H1 (cell line): ENCODE measurements at regions not wholly inside any gene's neighbourhood (a gene's known extent, or its start where the extent isn't known, plus 50 kb on each side); places are given as distances from the start of the nearest gene placed in this dataset.

Source experiments
- CTCF ChIA-PET: fragments of 300-600 bp; sonication (Branson Sonifier 250); formaldehyde crosslinking; loops from one replicate; lab custom pipeline; 2021; ENCODE audit not compliant: partially characterized antibody; lab: Charles Lee
- POLR2A ChIA-PET: fragments of 300-600 bp; sonication (Branson Sonifier 250); formaldehyde crosslinking; loops from one replicate; lab custom pipeline; 2021; ENCODE audit warnings: inconsistent platforms; ENCODE audit not compliant: partially characterized antibody; lab: Charles Lee
- DNase-seq, 2 experiments: peaks; one replicate each; pipeline versions ENCODE4 v3.0.0 to v3.0.0-alpha.2; 2010 to 2022; ENCODE audit warnings: low spot score in 2 of 2, low read depth in 1 of 2, mixed read lengths in 1 of 2
- FAIRE-seq: peaks from 2 replicates; lab custom pipeline; 2011; peaks lifted over from hg19 to GRCh38; lab: Jason Lieb, UNC
- H2AFZ ChIP-seq: 2 replicates; pipeline ENCODE4 v1.8.1; 2012; ENCODE audit warnings: low read length, inconsistent platforms
- H2AK5ac ChIP-seq: 2 replicates; pipeline ENCODE4 v1.6.1; 2013; ENCODE audit warnings: low read depth, low read length
- H2BK120ac ChIP-seq: replicated peaks from 2 replicates; pipeline ENCODE3; 2013; ENCODE audit warnings: low read depth, low read length, inconsistent platforms
- H2BK12ac ChIP-seq: 2 replicates; pipeline ENCODE4 v1.6.1; 2013; ENCODE audit warnings: low read depth, low read length
- H2BK15ac ChIP-seq: 2 replicates; pipeline ENCODE4 v1.6.1; 2013; ENCODE audit warnings: low read length
- H2BK20ac ChIP-seq: 2 replicates; pipeline ENCODE4 v1.6.1; 2013; ENCODE audit warnings: low read length
- H2BK5ac ChIP-seq: 2 replicates; pipeline ENCODE4 v1.6.1; 2013; ENCODE audit warnings: low read depth, low read length
- H3K14ac ChIP-seq: 2 replicates; pipeline ENCODE4 v1.6.1; 2013; ENCODE audit warnings: inconsistent platforms; ENCODE audit not compliant: insufficient read length
- H3K18ac ChIP-seq: 2 replicates; pipeline ENCODE4 v1.6.1; 2013; ENCODE audit warnings: low read length; ENCODE audit errors: extremely low read depth
- H3K23ac ChIP-seq: 2 replicates; pipeline ENCODE4 v1.6.1; 2013; ENCODE audit warnings: inconsistent platforms; ENCODE audit not compliant: insufficient read length
- H3K23me2 ChIP-seq: 2 replicates; pipeline ENCODE4 v1.6.1; 2013; ENCODE audit warnings: low read depth, low read length
- H3K27ac ChIP-seq: 2 replicates; pipeline ENCODE4 v1.6.1; 2011; ENCODE audit warnings: low read depth, low read length, inconsistent platforms
- H3K27me3 ChIP-seq, 4 experiments: replicated peaks in 1 of 4; 1 replicate in 1 of 4; 2 replicates in 3 of 4; pipeline versions ENCODE4 v1.6.1 to v1.8.1; 2011 to 2013; ENCODE audit warnings: low read length in 3 of 4, mild to moderate bottlenecking in 3 of 4, inconsistent platforms in 2 of 4, mixed read lengths in 2 of 4, moderate library complexity in 1 of 4; ENCODE audit not compliant: control insufficient read depth in 3 of 4, insufficient read depth in 3 of 4; ENCODE audit errors: extremely low read depth in 1 of 4
- H3K36me3 ChIP-seq, 4 experiments: 2 replicates each; pipeline versions ENCODE4 v1.6.1 to v1.8.1; 2011 to 2013; ENCODE audit warnings: mild to moderate bottlenecking in 4 of 4, low read length in 3 of 4, moderate library complexity in 2 of 4, control low read depth in 1 of 4, inconsistent platforms in 1 of 4; ENCODE audit not compliant: insufficient read depth in 4 of 4, control insufficient read depth in 2 of 4
- H3K4ac ChIP-seq: replicated peaks from 2 replicates; pipeline ENCODE3; 2013; ENCODE audit warnings: low read length, low read depth, mixed read lengths, inconsistent platforms; ENCODE audit not compliant: insufficient read length
- H3K4me1 ChIP-seq, 4 experiments: replicated peaks in 1 of 4; 1 replicate in 1 of 4; 2 replicates in 3 of 4; pipeline versions ENCODE4 v1.6.1 to v1.8.1; 2011 to 2013; ENCODE audit warnings: low read length in 3 of 4, inconsistent platforms in 2 of 4, mixed read lengths in 1 of 4; ENCODE audit not compliant: insufficient read depth in 4 of 4, control insufficient read depth in 3 of 4
- H3K4me2 ChIP-seq, 2 experiments: 2 replicates each; pipeline versions ENCODE4 v1.6.1 to v1.8.1; 2011 to 2013; ENCODE audit warnings: low read depth in 2 of 2, low read length in 2 of 2, control low read depth in 1 of 2, inconsistent platforms in 1 of 2, mild to moderate bottlenecking in 1 of 2; ENCODE audit not compliant: insufficient read depth in 1 of 2
- H3K4me3 ChIP-seq, 4 experiments: fragments of 200-600, 300-600 bp in 1 of 4; sonication (generic), shearing (Covaris generic), sonication (Bioruptor Twin) in 1 of 4; 2 replicates each; pipeline versions ENCODE4 v1.5.1 to v1.8.1; 2011 to 2016; ENCODE audit warnings: low read length in 4 of 4, low read depth in 3 of 4, control low read depth in 2 of 4, inconsistent platforms in 2 of 4, mild to moderate bottlenecking in 2 of 4, mixed read lengths in 1 of 4, moderate library complexity in 1 of 4; ENCODE audit not compliant: insufficient read depth in 2 of 4; ENCODE audit errors: extremely low read depth in 1 of 4
- H3K56ac ChIP-seq: replicated peaks from 2 replicates; pipeline ENCODE3; 2013; ENCODE audit warnings: low read depth, mild to moderate bottlenecking, mixed read lengths, low read length, inconsistent platforms; ENCODE audit not compliant: insufficient read length
- H3K79me1 ChIP-seq: 2 replicates; pipeline ENCODE4 v1.6.1; 2013; ENCODE audit warnings: low read depth, low read length, control low read depth
- H3K79me2 ChIP-seq, 2 experiments: 2 replicates each; pipeline versions ENCODE4 v1.6.1 to v1.8.1; 2012 to 2013; ENCODE audit warnings: low read length in 2 of 2, mild to moderate bottlenecking in 2 of 2, inconsistent platforms in 1 of 2; ENCODE audit not compliant: insufficient read depth in 2 of 2, control insufficient read depth in 1 of 2
- H3K9ac ChIP-seq, 4 experiments: replicated peaks in 1 of 4; 1 replicate in 1 of 4; 2 replicates in 3 of 4; pipeline versions ENCODE4 v1.6.1 to v1.8.1; 2011 to 2013; ENCODE audit warnings: low read depth in 3 of 4, low read length in 3 of 4, control low read depth in 2 of 4, mild to moderate bottlenecking in 2 of 4, moderate library complexity in 2 of 4, inconsistent platforms in 1 of 4; ENCODE audit errors: extremely low read depth in 1 of 4
- H3K9me3 ChIP-seq, 2 experiments: 2 replicates each; pipeline versions ENCODE4 v1.6.1 to v1.8.1; 2012 to 2013; ENCODE audit warnings: mild to moderate bottlenecking in 2 of 2, moderate library complexity in 2 of 2, control low read depth in 1 of 2, inconsistent platforms in 1 of 2, low read depth in 1 of 2, low read length in 1 of 2, mixed read lengths in 1 of 2; ENCODE audit not compliant: insufficient read depth in 2 of 2
- H4K20me1 ChIP-seq, 2 experiments: replicated peaks in 1 of 2; 2 replicates each; pipeline versions ENCODE3 to v1.8.1; 2011 to 2013; ENCODE audit warnings: inconsistent platforms in 2 of 2, low read length in 2 of 2, mild to moderate bottlenecking in 1 of 2; ENCODE audit not compliant: insufficient read depth in 2 of 2, control insufficient read depth in 1 of 2
- H4K5ac ChIP-seq: 2 replicates; pipeline ENCODE4 v1.6.1; 2013; ENCODE audit warnings: low read length, low read depth, mixed read lengths, inconsistent platforms; ENCODE audit not compliant: insufficient read length
- H4K8ac ChIP-seq: 2 replicates; pipeline ENCODE4 v1.8.0; 2013; ENCODE audit warnings: mild to moderate bottlenecking, moderate library complexity, low read length, inconsistent platforms; ENCODE audit not compliant: insufficient read depth; ENCODE audit errors: extremely low read depth
- H4K91ac ChIP-seq: replicated peaks from 2 replicates; pipeline ENCODE3; 2013; ENCODE audit warnings: low read length, mixed read lengths, inconsistent platforms; ENCODE audit not compliant: insufficient read length
- FOSL1 ChIP-seq: IDR thresholded peaks from 2 replicates; pipeline ENCODE4 v1.6.1; 2011; ENCODE audit warnings: mild to moderate bottlenecking, low read depth, low read length, moderate library complexity; ENCODE audit not compliant: insufficient read depth
- GTF2F1 ChIP-seq: IDR thresholded peaks from 2 replicates; pipeline ENCODE4 v1.6.1; 2012; ENCODE audit warnings: low read depth, low read length, improper control_type of control experiment, borderline replicate concordance
- TEAD4 ChIP-seq: IDR thresholded peaks from 2 replicates; pipeline ENCODE4 v1.6.1; 2012; ENCODE audit warnings: low read depth, low read length, inconsistent platforms, mixed read lengths
- WGBS, 2 experiments: shearing (Covaris generic) in 1 of 2; methylation state at CpG; one replicate each; pipeline versions ENCODE4 v1.1.6 to v1.1.7; 2013 to 2015; ENCODE audit warnings: low lambda C conversion rate in 2 of 2, mixed read lengths in 2 of 2, inconsistent platforms in 1 of 2, low coverage in 1 of 2, missing lambda C conversion rate in 1 of 2; ENCODE audit not compliant: insufficient replicate concordance in 2 of 2, insufficient coverage in 1 of 2, insufficient read length in 1 of 2; ENCODE audit errors: extremely low coverage in 1 of 2, missing lambda C conversion rate in 1 of 2; 5-methylcytosine and 5-hydroxymethylcytosine counted together

DNA sequence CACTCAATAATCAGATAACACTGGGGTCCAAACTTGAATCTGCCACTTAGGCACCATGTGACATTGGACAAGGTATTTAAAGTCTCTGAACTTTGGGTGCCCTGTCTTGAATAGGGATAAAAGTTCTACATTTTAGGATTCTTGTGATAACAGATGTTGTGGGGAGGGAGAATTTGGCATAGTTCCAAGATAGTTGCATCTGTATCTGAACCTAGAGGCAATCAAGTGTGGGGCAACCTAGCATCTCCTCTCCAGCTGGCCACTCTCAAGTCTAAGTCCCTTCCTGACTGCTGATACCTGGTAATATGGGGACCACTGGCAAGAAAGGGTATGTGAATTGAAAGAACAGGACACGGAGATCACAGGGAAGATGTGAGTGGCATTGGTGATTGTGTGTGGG lies 256.1 kb downstream of the FOXO1 start:
- Histone ChIP-seq H3K56ac (no peak overlapping the region), H2AK5ac (no peak overlapping the region), H4K5ac (no peak overlapping the region), H3K4me3 (no peak overlapping the region), H2BK5ac (no peak overlapping the region), H4K91ac (no peak overlapping the region), H2BK15ac (no peak overlapping the region), H3K4me2 (no peak overlapping the region), H2AFZ (no peak overlapping the region), H3K18ac (no peak overlapping the region), H3K9me3 (peaks cover 3 to 4% of the 10 kb centered on the region in 2 experiments; a peak in 2 of 4 replicates), H4K8ac (no peak overlapping the region), H3K79me1 (no peaks in the 10 kb centered on the region), H3K4me1 (no peaks in the 10 kb centered on the region), H2BK12ac (no peak overlapping the region), H3K27me3 (no peaks in the 10 kb centered on the region), H2BK20ac (no peak overlapping the region), H4K20me1 (no peaks in the 10 kb centered on the region), H3K4ac (no peak overlapping the region), H3K27ac (no peak overlapping the region), H3K9ac (no peak overlapping the region), H3K23me2 (no peaks in the 10 kb centered on the region), H2BK120ac (no peak overlapping the region)
- ChIA-PET POLR2A (no interaction called here), CTCF (no interaction called here)
- 100% methylated on average over 1 of the region's 1 CpG; no CpG with 5 or more reads in 1 of the 2 experiments for WGBS, 2 experiments
- DNase-seq (no peak), FAIRE-seq (no peak)
- TF ChIP-seq GTF2F1 (no peak), FOSL1 (no peak), TEAD4 (no peak)
- TF ChIP-seq, all 59 proteins: peak for 0
- no peaks in the 10 kb centered on the region for H3K36me3 ChIP-seq
- no peak overlapping the region for H3K14ac ChIP-seq
- H3K79me2 ChIP-seq, result no peaks in the 10 kb centered on the region
- no peak overlapping the region for H3K23ac ChIP-seq
